ENCODE measurements at regions not wholly inside any gene's neighbourhood (a gene's known extent, or its start where the extent isn't known, plus 50 kb on each side); places are given as distances from the start of the nearest gene placed in this dataset.
"Not testable (repeated sequence)": the region's sequence is repeated elsewhere in the genome, so short reads cannot be mapped to it uniquely, and the experiment has no call there.

DNA sequence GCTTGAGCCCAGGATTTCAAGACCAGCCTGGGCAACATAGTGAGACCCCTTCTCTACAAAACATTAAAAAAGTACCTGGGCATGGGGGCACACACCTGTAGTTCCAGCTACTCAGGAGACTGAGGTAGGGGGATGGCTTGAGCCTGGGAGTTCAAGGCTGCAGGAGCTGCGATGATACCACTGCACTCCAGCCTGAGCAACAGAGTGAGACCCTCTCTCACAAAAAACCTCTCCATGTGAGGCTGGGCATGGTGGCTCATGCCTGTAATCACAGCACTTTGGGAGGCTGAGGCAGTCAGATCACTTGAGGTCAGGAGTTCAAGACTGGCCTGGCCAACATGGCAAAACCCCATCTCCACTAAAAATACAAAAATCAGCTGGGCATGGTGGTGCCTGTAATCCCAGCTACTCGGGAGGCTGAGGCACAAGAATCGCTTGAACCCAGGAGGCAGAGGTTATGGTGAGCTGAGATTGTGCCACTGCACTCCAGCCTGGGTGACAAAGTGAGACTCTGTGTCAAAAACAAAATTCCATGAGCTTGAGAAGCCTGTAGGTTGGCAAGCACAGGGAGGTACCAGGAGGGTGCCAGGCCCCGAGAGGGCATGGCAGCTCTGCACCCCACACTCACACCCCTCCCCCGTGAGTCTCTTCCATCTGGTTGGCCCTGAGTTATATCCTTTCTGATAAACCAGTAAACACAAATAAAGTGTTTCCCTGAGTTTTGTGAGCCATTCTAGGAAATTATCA is 88.8 kb downstream of the KCNJ18 start:
- DNase-seq (ENCODE audit: low spot score in 2 of 2); FAIRE-seq: not testable (repeated sequence)

GRCh38 chr17:21781666-21782024 is 89.3 kb downstream of the KCNJ18 start:
- DNase-seq (ENCODE audit: low spot score in 2 of 2); FAIRE-seq: not testable (repeated sequence)

- not testable (repeated sequence) for DNase-seq (ENCODE audit: low spot score in 2 of 2); FAIRE-seq
Measured at GRCh38 chr17:21782107-21782506, 89.8 kb downstream of the KCNJ18 start.

GRCh38 chr17:21782604-21783003 is 90.3 kb downstream of the KCNJ18 start:
- DNase-seq (ENCODE audit: low spot score in 2 of 2); FAIRE-seq: not testable (repeated sequence)

DNA sequence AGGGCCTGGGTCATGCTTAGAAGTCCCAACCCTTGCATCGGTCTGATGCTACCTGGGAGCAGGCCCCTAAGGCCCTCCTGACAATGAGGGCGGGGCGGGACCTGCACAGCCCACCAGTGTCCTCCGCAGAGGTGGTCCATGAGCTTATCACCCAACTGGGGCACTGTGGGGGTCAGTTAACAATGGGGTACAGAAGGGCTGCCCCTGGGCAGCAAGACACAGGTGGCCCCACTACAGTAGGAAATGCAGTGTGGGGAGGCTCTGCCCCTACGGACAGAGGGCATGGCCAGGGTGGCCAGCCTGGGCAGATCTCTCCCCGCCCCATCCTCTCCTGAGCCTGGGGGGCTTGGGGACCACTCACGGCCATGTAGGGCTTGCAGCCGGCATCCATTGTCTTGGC is 90.7 kb downstream of the KCNJ18 start:
- not testable (repeated sequence) for DNase-seq (ENCODE audit: low spot score in 2 of 2); FAIRE-seq

DNA sequence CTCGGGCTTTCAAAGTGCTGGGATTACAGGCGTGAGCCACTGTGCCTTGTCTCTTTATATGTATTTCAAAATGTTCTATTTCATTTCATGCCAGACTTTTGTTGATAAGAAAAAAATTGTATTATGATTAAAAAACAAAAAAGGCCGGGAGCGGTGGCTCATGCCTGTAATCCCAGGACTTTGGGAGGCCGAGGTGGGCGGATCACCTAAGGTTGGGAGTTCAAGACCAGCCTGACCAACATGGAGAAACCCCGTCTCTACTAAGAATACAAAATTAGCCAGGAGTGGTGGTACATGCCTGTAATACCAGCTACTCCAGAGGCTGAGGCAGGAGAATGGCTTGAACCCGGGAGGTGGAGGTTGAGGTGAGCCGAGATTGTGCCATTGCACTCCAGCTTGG is 121.9 kb downstream of the KCNJ18 start:
- FAIRE-seq; DNase-seq (ENCODE audit: low spot score in 2 of 2): not testable (repeated sequence)

DNA sequence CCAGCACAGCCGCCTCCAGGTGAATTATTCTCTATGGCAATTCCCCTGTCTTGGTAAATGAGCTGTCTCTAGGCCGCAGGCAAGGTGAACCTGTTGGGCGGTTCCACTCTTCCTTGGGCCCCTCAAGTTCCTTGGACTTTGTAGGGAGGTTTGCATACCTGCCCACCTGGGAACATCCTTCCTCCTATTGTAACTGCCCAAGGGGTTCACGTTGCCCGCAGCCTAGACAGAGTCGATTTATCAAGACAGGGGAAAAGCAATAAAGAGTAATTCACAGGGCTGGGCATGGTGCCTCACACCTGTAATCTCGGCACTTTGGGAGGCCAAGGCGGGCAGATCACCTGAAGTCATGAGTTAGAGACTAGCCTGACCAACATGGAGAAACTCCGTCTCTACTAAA is 122.5 kb downstream of the KCNJ18 start:
- FAIRE-seq (no peak), DNase-seq (ENCODE audit: low spot score in 2 of 2) (no peak)

DNA sequence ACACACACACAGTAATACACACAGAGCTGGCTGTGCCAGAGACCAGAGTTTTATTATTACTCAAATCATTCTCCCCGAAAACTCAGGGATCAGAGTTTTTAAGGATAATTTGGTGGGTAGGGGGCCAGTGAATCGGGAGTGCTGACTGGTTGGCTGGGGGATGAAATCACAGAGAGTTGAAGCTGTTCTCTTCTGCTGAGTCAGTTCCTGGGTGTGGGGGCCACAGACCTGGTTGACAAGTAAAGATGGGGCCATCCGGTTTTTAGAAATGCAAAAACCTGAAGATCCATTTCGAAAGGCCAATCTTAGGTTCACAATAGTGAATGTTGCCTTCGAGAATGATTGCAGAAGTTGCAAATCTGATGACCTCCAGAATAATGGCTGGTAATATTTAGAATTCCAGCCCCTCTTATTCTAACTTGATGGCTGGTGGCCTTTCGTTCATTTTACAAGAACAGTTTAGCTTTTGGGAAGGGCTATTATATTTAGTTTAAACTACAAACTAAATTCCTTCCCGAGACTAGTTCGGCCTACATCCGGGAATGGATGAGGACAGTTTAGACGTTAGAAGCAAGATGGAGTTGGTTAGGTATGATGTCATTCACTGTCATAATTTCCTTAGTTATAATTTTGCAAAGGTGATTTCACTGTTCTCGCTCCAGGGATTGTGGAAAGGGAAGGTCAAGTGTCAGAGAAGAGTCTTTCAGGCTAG is 123.2 kb downstream of the KCNJ18 start:
- DNase-seq (ENCODE audit: low spot score in 2 of 2) = no peak
- no peak for FAIRE-seq

DNA sequence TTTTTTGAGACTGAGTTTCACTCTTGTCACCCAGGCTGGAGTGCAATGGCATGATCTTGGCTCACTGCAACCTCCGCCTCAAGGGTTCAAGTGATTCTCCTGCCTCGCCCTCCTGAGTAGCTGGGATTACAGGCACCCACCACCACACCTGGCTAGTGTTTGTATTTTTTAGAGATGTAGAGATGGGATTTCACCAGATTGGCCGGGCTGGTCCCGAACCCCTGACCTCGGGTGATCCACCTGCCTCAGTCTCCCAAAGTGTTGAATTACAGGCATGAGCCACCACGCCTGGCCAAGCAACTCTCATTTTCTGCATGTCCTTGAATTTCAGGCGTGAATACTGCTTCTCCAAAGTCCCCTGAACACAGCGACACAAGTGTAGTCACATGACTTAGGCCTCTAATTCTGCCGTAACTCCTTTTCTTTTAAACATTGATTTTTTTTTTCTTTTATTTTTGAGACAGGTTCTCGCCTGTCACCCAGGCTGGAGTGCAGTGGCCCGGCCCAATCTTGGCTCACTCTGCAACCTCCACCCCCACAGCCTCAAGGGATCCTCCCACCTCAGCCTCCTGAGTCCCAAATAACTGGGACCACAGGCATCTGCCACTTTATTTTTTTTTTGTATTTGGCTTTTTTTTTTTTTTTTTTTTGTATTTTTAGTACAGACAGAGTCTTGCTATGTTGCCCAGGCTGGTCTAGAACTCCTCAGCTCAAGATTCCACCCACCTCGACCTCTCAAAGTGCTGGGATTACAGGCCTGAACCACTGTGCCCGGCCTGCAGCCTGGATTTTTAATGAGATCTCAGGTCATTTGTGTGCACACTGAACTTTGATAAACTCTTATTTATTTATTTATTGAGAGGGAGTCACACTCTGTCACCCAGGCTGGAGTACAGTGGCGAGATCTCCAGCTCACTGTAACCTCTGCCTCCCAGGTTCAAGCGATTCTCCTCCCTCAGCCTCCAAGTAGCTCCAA is 124.6 kb downstream of the KCNJ18 start:
- DNase-seq (ENCODE audit: low spot score in 2 of 2) (no peak), FAIRE-seq (no peak)

DNA sequence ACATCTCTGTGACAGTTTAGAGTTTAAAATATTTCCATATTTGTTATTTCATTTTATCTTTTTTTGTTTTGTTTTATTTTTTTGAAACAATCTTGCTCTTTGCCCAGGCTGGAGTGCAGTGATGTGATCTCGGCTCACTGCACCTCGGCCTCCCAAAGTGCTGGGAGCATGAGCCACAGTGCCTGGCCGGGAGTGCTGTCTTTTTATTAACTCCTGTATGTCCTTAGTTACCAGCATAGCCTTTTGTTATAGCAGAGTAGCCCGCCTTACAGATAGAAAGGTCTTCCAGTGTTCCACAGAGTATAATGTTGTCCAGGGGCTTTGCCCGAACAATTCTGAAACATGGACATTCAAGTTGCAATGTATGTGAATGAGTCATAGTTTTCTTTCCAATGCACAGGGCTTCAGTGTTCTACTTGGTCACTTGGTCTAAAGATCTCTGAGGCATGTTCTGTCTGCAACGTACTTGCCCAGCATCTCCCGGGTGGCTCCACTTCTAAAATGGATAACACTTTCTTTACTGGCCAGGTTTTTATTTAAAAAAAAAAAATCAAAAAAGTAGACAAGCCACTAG is 125.6 kb downstream of the KCNJ18 start:
- FAIRE-seq = no peak
- no peak for DNase-seq (ENCODE audit: low spot score in 2 of 2)

GRCh38 chr17:21823090-21823489 is 130.8 kb downstream of the KCNJ18 start:
- DNase-seq (ENCODE audit: low spot score in 2 of 2) (no peak), FAIRE-seq (no peak)

GRCh38 chr17:21823643-21824042 is 131.3 kb downstream of the KCNJ18 start:
- FAIRE-seq (no peak), DNase-seq (ENCODE audit: low spot score in 2 of 2) (no peak)

DNA sequence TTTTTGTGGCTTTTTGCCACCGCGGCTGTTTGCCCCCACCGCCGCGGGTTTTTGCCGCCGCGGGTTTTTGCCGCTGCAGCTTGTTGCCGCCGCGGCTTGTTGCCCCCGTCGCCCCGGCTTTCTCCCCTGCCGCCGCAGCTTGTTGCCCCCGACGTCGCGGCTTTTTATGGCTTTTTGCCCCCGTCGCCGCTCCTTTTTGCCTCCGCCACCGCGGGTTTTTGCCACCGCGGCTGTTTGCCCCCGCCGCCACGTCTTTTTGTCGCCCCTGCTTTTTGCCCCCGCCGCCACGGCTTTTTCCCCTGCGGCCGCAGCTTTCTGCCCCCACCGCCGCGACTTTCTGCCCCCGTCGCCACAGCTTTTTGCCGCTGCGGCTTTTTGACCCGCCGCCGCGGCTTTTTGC is 149.5 kb downstream of the KCNJ18 start:
- no peak for FAIRE-seq
- DNase-seq (ENCODE audit: low spot score in 2 of 2) = no peak

- FAIRE-seq (no peak), DNase-seq (ENCODE audit: low spot score in 2 of 2) (no peak)
Measured at GRCh38 chr17:21842332-21843317, 150.3 kb downstream of the KCNJ18 start.

DNA sequence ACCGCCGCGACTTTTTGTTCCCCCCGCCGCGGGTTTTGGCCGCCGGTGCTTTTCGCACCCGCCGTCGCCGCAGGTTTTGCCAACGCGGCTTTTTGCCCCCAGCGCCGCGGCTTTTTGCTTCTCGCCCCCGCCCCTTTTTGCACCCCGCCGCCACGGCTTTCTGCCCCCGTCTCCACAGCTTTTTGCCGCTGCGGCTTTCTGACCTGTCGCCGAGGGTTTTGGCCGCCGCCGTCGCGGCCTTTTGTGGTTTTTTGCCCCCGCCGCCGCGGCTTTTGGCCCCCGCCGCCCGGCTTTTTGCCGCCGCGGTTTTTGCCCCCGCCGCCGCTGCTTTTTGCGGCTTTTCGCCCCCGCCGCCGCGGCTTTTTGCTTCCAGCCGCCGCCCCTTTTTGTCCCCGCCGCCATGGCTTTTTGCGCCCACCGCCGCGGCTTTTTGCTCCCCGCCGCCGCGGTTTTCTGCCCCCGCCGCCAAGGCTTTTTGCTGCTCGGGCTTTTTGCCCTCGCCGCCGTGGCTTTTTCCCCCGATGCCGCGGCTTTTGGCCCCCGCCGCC is 151.1 kb downstream of the KCNJ18 start:
- FAIRE-seq = no peak
- DNase-seq (ENCODE audit: low spot score in 2 of 2) = no peak

GRCh38 chr17:21843951-21844590 is 151.7 kb downstream of the KCNJ18 start:
- FAIRE-seq = no peak
- DNase-seq (ENCODE audit: low spot score in 2 of 2) = no peak

DNA sequence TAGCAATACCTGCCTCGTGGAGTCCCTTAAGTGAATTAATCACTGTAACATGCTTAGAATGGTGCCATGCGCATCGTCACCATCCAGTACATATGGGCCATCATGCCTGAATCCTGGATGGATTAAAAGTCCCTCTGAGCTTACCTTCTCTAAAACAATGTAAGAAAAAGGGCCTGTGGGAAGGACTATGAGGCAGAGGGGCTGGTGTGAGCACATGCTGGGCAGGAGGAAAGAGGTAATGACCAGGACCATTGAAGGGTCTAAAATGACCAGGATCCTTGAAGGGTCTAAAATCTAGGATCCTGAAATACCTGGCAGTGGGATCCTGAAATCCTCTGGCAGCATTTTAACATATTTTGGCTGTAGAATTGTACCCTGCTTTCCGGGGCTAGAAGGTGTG is 156.2 kb downstream of the KCNJ18 start:
- not testable (repeated sequence) for DNase-seq (ENCODE audit: low spot score in 2 of 2); FAIRE-seq

DNA sequence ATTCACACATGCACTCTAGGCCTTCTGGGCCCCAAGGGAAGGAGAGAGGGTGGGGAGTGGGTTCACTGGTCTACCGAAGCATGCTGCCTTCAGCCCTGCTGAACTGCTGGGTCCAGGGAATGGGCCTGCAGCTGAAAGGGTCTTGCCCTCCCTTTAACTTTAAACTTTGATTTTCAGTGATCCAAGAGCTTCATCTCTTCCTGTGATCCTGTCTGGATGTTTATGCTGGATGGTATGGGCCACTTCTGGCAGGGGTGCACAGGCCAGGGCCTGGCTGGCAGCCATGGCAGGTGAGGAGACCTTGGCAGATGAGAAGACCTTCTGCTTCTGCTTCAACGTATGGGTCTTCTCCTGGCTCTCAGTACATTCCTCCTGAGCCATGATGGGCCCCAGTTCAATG is 156.7 kb downstream of the KCNJ18 start:
- DNase-seq (ENCODE audit: low spot score in 2 of 2); FAIRE-seq: not testable (repeated sequence)
